Mesenchymal stem cell (in vitro differentiated cells and primary cell): ENCODE measurements at regions not wholly inside any gene's neighbourhood (a gene's known extent, or its start where the extent isn't known, plus 50 kb on each side); places are given as distances from the start of the nearest gene placed in this dataset.

Experiments
- DNase-seq: peaks from one replicate; pipeline ENCODE4 v3.0.0-alpha.2; 2013
- H2AFZ ChIP-seq: one replicate; pipeline ENCODE4 v1.6.1; 2013; ENCODE audit warnings: low read depth, mild to moderate bottlenecking, control low read depth, inconsistent platforms, low read length, moderate library complexity
- H2AK5ac ChIP-seq: 2 replicates; pipeline ENCODE4 v1.6.1; 2013; ENCODE audit warnings: low read length, moderate library complexity, mild to moderate bottlenecking, inconsistent platforms; ENCODE audit not compliant: severe bottlenecking
- H2BK120ac ChIP-seq: one replicate; pipeline ENCODE4 v1.6.1; 2013; ENCODE audit warnings: low read depth, mild to moderate bottlenecking, inconsistent platforms, low read length, moderate library complexity
- H2BK12ac ChIP-seq, 2 experiments: one replicate each; pipeline ENCODE4 v1.6.1; 2013; ENCODE audit warnings: inconsistent platforms in 2 of 2, low read length in 2 of 2, mild to moderate bottlenecking in 2 of 2, moderate library complexity in 2 of 2, control low read depth in 1 of 2
- H2BK15ac ChIP-seq: one replicate; pipeline ENCODE4 v1.6.1; 2013; ENCODE audit warnings: mild to moderate bottlenecking, low read depth, inconsistent platforms; ENCODE audit not compliant: poor library complexity, severe bottlenecking
- H2BK5ac ChIP-seq: 2 replicates; pipeline ENCODE4 v1.6.1; 2013; ENCODE audit warnings: low read depth, mild to moderate bottlenecking, low read length, control low read depth, inconsistent platforms; ENCODE audit not compliant: poor library complexity, severe bottlenecking
- H3K14ac ChIP-seq, 2 experiments: one replicate each; pipeline ENCODE4 v1.6.1; 2013; ENCODE audit warnings: inconsistent platforms in 2 of 2, low read length in 2 of 2, control low read depth in 1 of 2, mild to moderate bottlenecking in 1 of 2, moderate library complexity in 1 of 2
- H3K18ac ChIP-seq, 2 experiments: one replicate each; pipeline ENCODE4 v1.6.1; 2013; ENCODE audit warnings: inconsistent platforms in 2 of 2, low read length in 2 of 2, control low read depth in 1 of 2, low read depth in 1 of 2, mild to moderate bottlenecking in 1 of 2
- H3K23ac ChIP-seq, 2 experiments: one replicate each; pipeline ENCODE4 v1.6.1; 2013; ENCODE audit warnings: inconsistent platforms in 2 of 2, low read length in 2 of 2, mild to moderate bottlenecking in 2 of 2, moderate library complexity in 2 of 2, control low read depth in 1 of 2
- H3K27ac ChIP-seq: 2 replicates; pipeline ENCODE4 v1.5.1; 2013; ENCODE audit warnings: mild to moderate bottlenecking, moderate library complexity, low read length, control low read depth, inconsistent platforms; ENCODE audit not compliant: poor library complexity, severe bottlenecking
- H3K27me3 ChIP-seq, 2 experiments: 2 replicates each; pipeline versions ENCODE4 v1.6.1 to v1.7.0; 2013; ENCODE audit warnings: low read length in 2 of 2, mild to moderate bottlenecking in 2 of 2, moderate library complexity in 2 of 2, control low read depth in 1 of 2, inconsistent platforms in 1 of 2; ENCODE audit not compliant: control insufficient read depth in 1 of 2, insufficient read depth in 1 of 2
- H3K36me3 ChIP-seq, 2 experiments: 2 replicates each; pipeline versions ENCODE4 v1.6.1 to v1.7.0; 2013; ENCODE audit warnings: low read length in 2 of 2, control low read depth in 1 of 2, inconsistent platforms in 1 of 2, low read depth in 1 of 2, mild to moderate bottlenecking in 1 of 2; ENCODE audit not compliant: insufficient read depth in 2 of 2, control insufficient read depth in 1 of 2
- H3K4ac ChIP-seq, 2 experiments: one replicate each; pipeline ENCODE4 v1.6.1; 2013; ENCODE audit warnings: inconsistent platforms in 2 of 2, low read length in 2 of 2, mild to moderate bottlenecking in 2 of 2, moderate library complexity in 2 of 2, control low read depth in 1 of 2, low read depth in 1 of 2
- H3K4me1 ChIP-seq: 2 replicates; pipeline ENCODE4 v1.6.1; 2013; ENCODE audit warnings: low read depth, low read length, control low read depth; ENCODE audit not compliant: control insufficient read depth, insufficient read depth
- H3K4me2 ChIP-seq: 2 replicates; pipeline ENCODE4 v1.6.1; 2013; ENCODE audit warnings: low read length, mild to moderate bottlenecking, inconsistent platforms; ENCODE audit not compliant: poor library complexity, severe bottlenecking
- H3K4me3 ChIP-seq, 2 experiments: 2 replicates each; pipeline versions ENCODE4 v1.5.1 to v1.7.0; 2013; ENCODE audit warnings: low read length in 2 of 2, mild to moderate bottlenecking in 2 of 2, control low read depth in 1 of 2, low read depth in 1 of 2; ENCODE audit not compliant: insufficient read depth in 1 of 2
- H3K79me1 ChIP-seq: replicated peaks from 2 replicates; pipeline ENCODE4 v1.6.1; 2013; ENCODE audit warnings: mild to moderate bottlenecking, control low read depth, low read length, inconsistent platforms; ENCODE audit not compliant: poor library complexity, severe bottlenecking
- H3K9ac ChIP-seq: 2 replicates; pipeline ENCODE4 v1.7.0; 2013; ENCODE audit warnings: mild to moderate bottlenecking, low read length, moderate library complexity
- H3K9me3 ChIP-seq: 2 replicates; pipeline ENCODE4 v1.7.0; 2013; ENCODE audit warnings: mild to moderate bottlenecking, low read length; ENCODE audit not compliant: control insufficient read depth
- H4K8ac ChIP-seq: one replicate; pipeline ENCODE4 v1.6.1; 2013; ENCODE audit warnings: inconsistent platforms, mild to moderate bottlenecking, low read length, moderate library complexity
- H4K91ac ChIP-seq: one replicate; pipeline ENCODE4 v1.6.1; 2013; ENCODE audit warnings: mild to moderate bottlenecking, low read length, inconsistent platforms
- WGBS: methylation state at CpG from one replicate; pipeline ENCODE4 v1.1.7; 2013; ENCODE audit warnings: mixed read lengths; 5-methylcytosine and 5-hydroxymethylcytosine counted together

- Histone ChIP-seq H2BK15ac (no peak overlapping the region), H3K14ac (no peak overlapping the region), H3K27me3 (no peaks in the 10 kb centered on the region), H3K27ac (peak overlapping the region; percentile 8), H3K4me2 (no peak overlapping the region), H3K9ac (no peak overlapping the region), H2AK5ac (no peak overlapping the region), H2BK120ac (no peak overlapping the region), H3K4me1 (peaks cover 19% of the 10 kb centered on the region), H2BK12ac (no peak overlapping the region), H3K9me3 (no peaks in the 10 kb centered on the region), H2BK5ac (no peak overlapping the region), H3K23ac (no peak overlapping the region), H3K36me3 (peaks cover 9 to 10% of the 10 kb centered on the region in 2 experiments), H3K18ac (no peak overlapping the region), H3K79me1 (peaks cover 17% of the 10 kb centered on the region), H2AFZ (no peak overlapping the region), H4K8ac (no peak overlapping the region), H3K4ac (no peak overlapping the region), H4K91ac (no peak overlapping the region), H3K4me3 (no peak overlapping the region)
- no peak for DNase-seq
- 89% methylated on average over 6 of the region's 6 CpGs for WGBS
Measured at GRCh38 chr6:30264743-30265142, 51.5 kb upstream of the TRIM26 start.

- DNase-seq: peak; percentile 54
- no peak overlapping the region for H3K4ac ChIP-seq
- no peak overlapping the region for H3K4me2 ChIP-seq
- H4K8ac ChIP-seq: no peak overlapping the region
- no peak overlapping the region for H3K23ac ChIP-seq
- no peak overlapping the region for H2BK5ac ChIP-seq
- no peak overlapping the region for H2BK12ac ChIP-seq
- H3K36me3 ChIP-seq: peaks cover 9 to 10% of the 10 kb centered on the region in 2 experiments
- peaks cover 21% of the 10 kb centered on the region for H3K4me1 ChIP-seq
- peak overlapping the region; percentile 38 for H3K27ac ChIP-seq
- no peak overlapping the region for H2BK120ac ChIP-seq
- H3K9me3 ChIP-seq: no peaks in the 10 kb centered on the region
- H3K4me3 ChIP-seq: no peak overlapping the region
- no peak overlapping the region for H4K91ac ChIP-seq
- H3K18ac ChIP-seq: no peak overlapping the region
- no peaks in the 10 kb centered on the region for H3K27me3 ChIP-seq
- no peak overlapping the region for H2AK5ac ChIP-seq
- no peak overlapping the region for H2BK15ac ChIP-seq
- peak overlapping the region; percentile 31 for H3K9ac ChIP-seq
- 55% methylated on average over 5 of the region's 5 CpGs for WGBS
- H3K79me1 ChIP-seq: peaks cover 14% of the 10 kb centered on the region
- H3K14ac ChIP-seq: no peak overlapping the region
- H2AFZ ChIP-seq: no peak overlapping the region
Measured at GRCh38 chr6:30263734-30264133, 50.5 kb upstream of the TRIM26 start.
